ENCODE measurements at regions not wholly inside any gene's neighbourhood (a gene's known extent, or its start where the extent isn't known, plus 50 kb on each side); places are given as distances from the start of the nearest gene placed in this dataset.

GRCh38 chr9:4927043-4927471, 58.0 kb upstream of the JAK2 start:
- TF ChIP-seq CTCF (IDR thresholded peaks at IDR 0.05) (no peak), EP300 (IDR thresholded peaks at IDR 0.05) (no peak)
